ENCODE measurements at regions not wholly inside any gene's neighbourhood (a gene's known extent, or its start where the extent isn't known, plus 50 kb on each side); places are given as distances from the start of the nearest gene placed in this dataset.

DNA sequence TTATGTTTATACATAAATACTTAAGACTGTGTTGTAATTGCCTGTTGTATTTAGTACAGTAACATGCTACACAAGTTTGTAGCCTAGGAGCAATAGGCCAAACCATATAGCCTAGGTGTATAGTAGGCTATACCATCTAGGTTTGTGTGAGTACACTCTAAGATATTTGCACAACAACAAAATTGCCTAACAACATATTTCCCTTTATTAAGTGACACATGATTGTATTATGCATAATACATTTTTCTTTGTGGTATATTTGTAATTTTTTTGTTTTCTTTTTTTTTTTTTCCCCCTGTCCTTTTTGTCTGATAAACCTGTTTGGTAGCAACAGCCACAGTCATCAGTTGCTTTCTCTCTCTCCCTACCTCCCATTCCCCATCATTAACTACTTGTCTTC lies 945.6 kb downstream of the ZPLD1 start:
- intact Hi-C loops (cut with micrococcal nuclease; ENCODE audit: unreplicated experiment): no loop called here
- RAD21 ChIA-PET (ENCODE audit: unreplicated experiment): no interaction called here
- TF ChIP-seq CHD1 (IDR thresholded peaks at IDR 0.05; ENCODE audit: low read depth, low read length): no peak
- no peak for TF ChIP-seq JUNB (IDR thresholded peaks at IDR 0.05)
- no peak for TF ChIP-seq NFYB (IDR thresholded peaks at IDR 0.05; ENCODE audit: insufficient read depth, low read depth, low read length)
- TF ChIP-seq, protein P1, sequence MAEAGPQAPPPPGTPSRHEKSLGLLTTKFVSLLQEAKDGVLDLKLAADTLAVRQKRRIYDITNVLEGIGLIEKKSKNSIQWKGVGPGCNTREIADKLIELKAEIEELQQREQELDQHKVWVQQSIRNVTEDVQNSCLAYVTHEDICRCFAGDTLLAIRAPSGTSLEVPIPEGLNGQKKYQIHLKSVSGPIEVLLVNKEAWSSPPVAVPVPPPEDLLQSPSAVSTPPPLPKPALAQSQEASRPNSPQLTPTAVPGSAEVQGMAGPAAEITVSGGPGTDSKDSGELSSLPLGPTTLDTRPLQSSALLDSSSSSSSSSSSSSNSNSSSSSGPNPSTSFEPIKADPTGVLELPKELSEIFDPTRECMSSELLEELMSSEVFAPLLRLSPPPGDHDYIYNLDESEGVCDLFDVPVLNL (IDR thresholded peaks at IDR 0.05; ENCODE audit: low read depth, low read length): no peak
- TF ChIP-seq ESRRA (IDR thresholded peaks at IDR 0.05; ENCODE audit: low read length): no peak
- no peak for TF ChIP-seq GATAD2B (conservative IDR thresholded peaks at IDR 0.05; ENCODE audit: low read depth)
- TF ChIP-seq IKZF1 (conservative IDR thresholded peaks at IDR 0.05): no peak
- no peak for TF ChIP-seq CBX3 (IDR thresholded peaks at IDR 0.05; ENCODE audit: borderline replicate concordance, low read depth)
- no peak for TF ChIP-seq CHD2 (IDR thresholded peaks at IDR 0.05; ENCODE audit: borderline replicate concordance, low read depth, low read length)
- TF ChIP-seq FOS (IDR thresholded peaks at IDR 0.05; ENCODE audit: borderline replicate concordance, extremely low read depth, insufficient read length): no peak
- TF ChIP-seq, protein P2, sequence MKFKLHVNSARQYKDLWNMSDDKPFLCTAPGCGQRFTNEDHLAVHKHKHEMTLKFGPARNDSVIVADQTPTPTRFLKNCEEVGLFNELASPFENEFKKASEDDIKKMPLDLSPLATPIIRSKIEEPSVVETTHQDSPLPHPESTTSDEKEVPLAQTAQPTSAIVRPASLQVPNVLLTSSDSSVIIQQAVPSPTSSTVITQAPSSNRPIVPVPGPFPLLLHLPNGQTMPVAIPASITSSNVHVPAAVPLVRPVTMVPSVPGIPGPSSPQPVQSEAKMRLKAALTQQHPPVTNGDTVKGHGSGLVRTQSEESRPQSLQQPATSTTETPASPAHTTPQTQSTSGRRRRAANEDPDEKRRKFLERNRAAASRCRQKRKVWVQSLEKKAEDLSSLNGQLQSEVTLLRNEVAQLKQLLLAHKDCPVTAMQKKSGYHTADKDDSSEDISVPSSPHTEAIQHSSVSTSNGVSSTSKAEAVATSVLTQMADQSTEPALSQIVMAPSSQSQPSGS (IDR thresholded peaks at IDR 0.05; ENCODE audit: low read length): no peak
- TF ChIP-seq NR2F1 (conservative IDR thresholded peaks at IDR 0.05): no peak
- no peak for TF ChIP-seq YBX1 (IDR thresholded peaks at IDR 0.05)
- TF ChIP-seq, protein P3, sequence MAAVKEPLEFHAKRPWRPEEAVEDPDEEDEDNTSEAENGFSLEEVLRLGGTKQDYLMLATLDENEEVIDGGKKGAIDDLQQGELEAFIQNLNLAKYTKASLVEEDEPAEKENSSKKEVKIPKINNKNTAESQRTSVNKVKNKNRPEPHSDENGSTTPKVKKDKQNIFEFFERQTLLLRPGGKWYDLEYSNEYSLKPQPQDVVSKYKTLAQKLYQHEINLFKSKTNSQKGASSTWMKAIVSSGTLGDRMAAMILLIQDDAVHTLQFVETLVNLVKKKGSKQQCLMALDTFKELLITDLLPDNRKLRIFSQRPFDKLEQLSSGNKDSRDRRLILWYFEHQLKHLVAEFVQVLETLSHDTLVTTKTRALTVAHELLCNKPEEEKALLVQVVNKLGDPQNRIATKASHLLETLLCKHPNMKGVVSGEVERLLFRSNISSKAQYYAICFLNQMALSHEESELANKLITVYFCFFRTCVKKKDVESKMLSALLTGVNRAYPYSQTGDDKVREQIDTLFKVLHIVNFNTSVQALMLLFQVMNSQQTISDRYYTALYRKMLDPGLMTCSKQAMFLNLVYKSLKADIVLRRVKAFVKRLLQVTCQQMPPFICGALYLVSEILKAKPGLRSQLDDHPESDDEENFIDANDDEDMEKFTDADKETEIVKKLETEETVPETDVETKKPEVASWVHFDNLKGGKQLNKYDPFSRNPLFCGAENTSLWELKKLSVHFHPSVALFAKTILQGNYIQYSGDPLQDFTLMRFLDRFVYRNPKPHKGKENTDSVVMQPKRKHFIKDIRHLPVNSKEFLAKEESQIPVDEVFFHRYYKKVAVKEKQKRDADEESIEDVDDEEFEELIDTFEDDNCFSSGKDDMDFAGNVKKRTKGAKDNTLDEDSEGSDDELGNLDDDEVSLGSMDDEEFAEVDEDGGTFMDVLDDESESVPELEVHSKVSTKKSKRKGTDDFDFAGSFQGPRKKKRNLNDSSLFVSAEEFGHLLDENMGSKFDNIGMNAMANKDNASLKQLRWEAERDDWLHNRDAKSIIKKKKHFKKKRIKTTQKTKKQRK (IDR thresholded peaks at IDR 0.05; ENCODE audit: low read depth, low read length): no peak
- TF ChIP-seq MTA3 (IDR thresholded peaks at IDR 0.05; ENCODE audit: borderline replicate concordance, low read length): no peak
- TF ChIP-seq SPI1 (IDR thresholded peaks at IDR 0.05; ENCODE audit: borderline replicate concordance, insufficient read depth, low read depth, low read length): no peak
- no peak for TF ChIP-seq ZNF274 (IDR thresholded peaks at IDR 0.05; ENCODE audit: insufficient read depth, insufficient read length)
- no peak for TF ChIP-seq MEF2B (IDR thresholded peaks at IDR 0.05; ENCODE audit: partially characterized antibody, poor library complexity, severe bottlenecking)
- no peak for TF ChIP-seq WRNIP1 (IDR thresholded peaks at IDR 0.05; ENCODE audit: borderline replicate concordance, low read depth, low read length)

More for the DNA sequence above, 945.6 kb downstream of the ZPLD1 start:
- H4K20me1 ChIP-seq (ENCODE audit: control insufficient read depth, insufficient read depth): no peaks in the 10 kb centered on the region
- no peaks in the 10 kb centered on the region for H3K79me2 ChIP-seq (ENCODE audit: control insufficient read depth, insufficient read depth, low read length)
- DNase-seq (ENCODE audit: low read depth, low spot score) (no peak), FAIRE-seq (no peak), ATAC-seq (no peak)
- H3K27ac ChIP-seq (ENCODE audit: control insufficient read depth, insufficient read depth): no peak overlapping the region
- ChIA-PET SMC1A (ENCODE audit: uncharacterized antibody, unreplicated experiment) (no interaction called here), POLR2A (no interaction called here), CTCF (no interaction called here)
- in situ Hi-C loops (cut with MboI): no loop called here
- H3K9me3 ChIP-seq (replicated peaks; ENCODE audit: control insufficient read depth, insufficient read depth, low read length): no peaks in the 10 kb centered on the region
- BruUV-seq (replicated peaks): no TSS peak
- no peaks in the 10 kb centered on the region for H3K4me1 ChIP-seq (ENCODE audit: control insufficient read depth, insufficient read depth, low read length)
- H3K9ac ChIP-seq (ENCODE audit: control insufficient read depth, insufficient read depth, low read length): no peak overlapping the region
- no peak overlapping the region for H3K4me3 ChIP-seq
- no peak overlapping the region for H2AFZ ChIP-seq (ENCODE audit: control insufficient read depth, low read depth, low read length)
- H3K27me3 ChIP-seq (replicated peaks in 1 of 2; ENCODE audit: control insufficient read depth in 2 of 2, insufficient read depth in 2 of 2, low read length in 1 of 2): no peaks in the 10 kb centered on the region
- H3K4me2 ChIP-seq (ENCODE audit: control insufficient read depth, insufficient read depth): no peak overlapping the region
- no peaks in the 10 kb centered on the region for H3K36me3 ChIP-seq (ENCODE audit: control insufficient read depth in 2 of 2, insufficient read depth in 2 of 2, low read length in 1 of 2)
